GM19328 (cell line): ENCODE measurements at regions not wholly inside any gene's neighbourhood (a gene's known extent, or its start where the extent isn't known, plus 50 kb on each side); places are given as distances from the start of the nearest gene placed in this dataset.
"Not testable (repeated sequence)": the region's sequence is repeated elsewhere in the genome, so short reads cannot be mapped to it uniquely, and the experiment has no call there.

ENCODE experiments used
- ATAC-seq: cut with Tn5 transposase; IDR thresholded peaks from one replicate; pipeline ENCODE4 v1.9.1; 2021; ENCODE audit warnings: mild to moderate bottlenecking, moderate library complexity; ENCODE audit not compliant: unreplicated experiment

DNA sequence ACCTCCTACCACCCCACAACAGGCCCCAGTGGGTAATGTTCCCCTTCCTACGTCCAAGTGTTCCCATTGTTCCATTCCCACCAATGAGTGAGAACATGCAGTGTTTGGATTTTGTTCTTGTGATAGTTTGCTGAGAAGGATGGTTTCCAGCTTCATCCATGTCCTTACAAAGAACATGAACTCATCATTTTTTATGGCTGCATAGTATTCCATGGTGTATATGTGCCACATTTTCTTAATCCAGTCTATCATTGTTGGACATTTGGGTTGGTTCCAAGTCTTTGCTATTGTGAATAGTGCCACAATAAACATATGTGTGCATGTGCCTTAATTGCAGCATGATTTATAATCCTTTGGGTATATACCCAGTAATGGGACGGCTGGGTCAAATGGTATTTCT is 81.6 kb downstream of the P2RY10 start:
- ATAC-seq = not testable (repeated sequence)

DNA sequence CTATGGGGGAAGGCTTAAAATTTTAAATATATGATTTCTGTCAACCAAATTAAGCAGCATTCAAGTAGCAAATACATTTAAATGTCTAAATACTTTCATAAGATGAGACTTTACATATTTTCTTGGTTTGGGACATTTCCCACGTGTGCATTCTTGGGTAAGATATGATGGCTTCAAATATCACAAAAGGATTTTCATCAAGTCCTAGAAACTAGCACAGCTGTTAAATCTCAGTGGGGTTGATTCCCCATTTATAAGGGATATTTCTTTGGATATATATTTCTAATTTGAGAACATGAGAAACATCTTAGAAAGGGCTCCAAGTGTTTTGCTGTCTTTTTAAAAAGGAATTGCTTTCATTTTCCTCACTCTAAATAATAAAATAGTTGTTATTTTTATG is 90.2 kb downstream of the P2RY10 start:
- ATAC-seq = no peak

DNA sequence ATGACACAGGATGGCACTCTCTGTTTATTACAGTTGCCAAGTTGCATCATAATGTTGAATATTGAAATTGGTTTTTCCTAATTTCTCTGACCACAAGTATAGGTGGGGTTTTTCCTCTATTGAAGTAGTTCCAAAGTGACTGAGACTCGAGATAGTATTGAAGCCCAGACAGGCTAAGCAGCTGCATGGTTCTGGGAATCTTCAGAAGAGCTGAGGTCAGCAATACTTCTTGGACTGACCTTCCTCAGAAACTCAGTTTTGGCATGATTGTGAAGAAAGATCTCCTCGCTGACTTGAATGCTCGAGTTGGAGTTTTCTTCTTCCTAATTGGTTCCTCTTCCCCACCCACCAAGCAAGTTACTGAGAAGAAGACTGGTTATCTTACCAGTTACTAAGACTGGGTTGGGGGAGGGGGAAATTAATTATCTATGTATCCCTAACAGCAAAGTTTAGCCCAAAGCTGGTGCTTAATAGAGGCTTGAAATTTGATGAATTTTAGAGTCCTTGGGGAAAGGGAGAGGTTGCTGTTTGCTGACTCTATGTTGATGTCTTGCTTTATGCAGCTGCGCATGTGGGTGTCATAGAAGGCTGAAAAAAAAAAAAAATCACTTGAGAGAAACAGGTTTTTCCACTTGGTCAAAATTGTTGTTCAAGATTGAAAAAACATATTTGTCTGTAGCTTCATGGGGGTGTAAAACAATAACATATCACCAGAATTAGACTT is 91.1 kb downstream of the P2RY10 start:
- no peak for ATAC-seq

DNA sequence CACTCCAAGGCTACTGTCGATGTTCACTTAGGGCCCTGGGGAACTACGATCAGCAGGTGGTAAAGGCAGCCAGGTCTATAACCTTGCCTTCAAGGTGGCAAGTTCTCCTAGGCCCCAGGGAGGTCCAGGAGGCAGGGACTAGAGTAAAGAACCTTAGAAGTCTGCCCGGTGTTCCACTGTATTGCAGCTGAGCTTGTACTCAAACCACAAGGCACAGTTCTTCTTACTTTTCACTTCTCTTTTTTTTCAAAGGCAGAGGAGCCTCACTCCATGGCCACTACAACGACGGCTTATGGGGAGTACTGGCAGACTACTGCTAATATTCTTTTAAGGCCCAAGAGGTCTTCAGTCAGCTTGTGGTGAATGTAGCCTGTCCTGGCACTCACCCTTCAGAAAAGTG is 78.8 kb upstream of the GPR174 start:
- ATAC-seq = peak; percentile 94

DNA sequence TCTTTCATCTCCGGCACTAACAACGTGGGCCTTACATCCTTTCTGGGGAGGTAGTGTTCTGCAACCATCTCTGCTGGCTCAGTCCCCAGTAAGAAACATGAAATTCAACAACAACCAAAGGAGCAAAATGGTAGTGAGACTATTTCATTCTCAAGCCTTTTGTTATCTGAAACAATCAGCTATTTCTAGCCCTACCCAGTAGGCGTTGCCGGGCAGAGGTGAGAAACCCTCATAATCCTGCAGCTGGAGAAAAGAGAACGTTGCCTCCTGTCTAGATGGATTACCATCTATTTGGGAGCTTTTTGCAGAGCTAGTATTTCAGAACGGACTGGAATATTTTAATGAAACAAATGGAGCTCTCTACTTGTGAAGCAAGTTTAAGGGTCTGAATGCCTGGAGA is 66.4 kb upstream of the GPR174 start:
- ATAC-seq = no peak

DNA sequence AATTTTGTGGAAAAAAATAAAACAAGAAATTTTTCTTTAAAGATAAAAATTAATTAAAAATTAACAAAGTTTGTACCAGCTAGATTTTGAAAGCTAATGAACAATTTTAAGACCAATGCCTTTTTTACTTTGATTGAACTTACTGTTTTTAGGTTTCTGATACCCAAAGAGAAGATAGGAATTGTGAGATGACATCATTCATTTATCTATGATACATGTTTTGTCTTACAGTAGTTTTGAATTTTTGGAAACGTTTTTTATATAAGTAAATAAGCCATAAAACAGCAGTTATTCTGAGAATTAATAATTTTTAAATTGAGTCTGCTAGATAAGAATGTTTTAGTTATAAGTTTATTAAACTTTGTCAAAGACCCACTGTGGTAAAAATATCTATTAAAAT is 65.0 kb upstream of the GPR174 start:
- no peak for ATAC-seq

DNA sequence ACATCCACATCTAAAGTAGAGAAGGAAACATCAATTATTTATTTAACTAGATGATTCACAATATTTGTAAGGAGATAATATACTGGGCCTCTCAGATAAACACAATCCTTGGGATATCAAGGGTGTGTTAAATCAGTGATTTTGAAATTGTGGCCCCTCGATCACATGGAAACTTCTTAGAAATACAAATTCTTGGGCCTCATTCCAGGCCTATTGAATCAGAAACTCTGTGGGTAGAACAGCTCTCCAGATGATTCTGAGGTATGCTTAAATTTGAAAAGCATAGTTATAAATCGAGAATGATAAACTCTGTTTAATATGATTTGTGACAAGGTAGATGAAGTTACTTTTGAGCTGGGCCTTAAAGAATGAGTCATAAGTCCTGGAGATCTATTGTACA is 64.3 kb upstream of the GPR174 start:
- no peak for ATAC-seq

DNA sequence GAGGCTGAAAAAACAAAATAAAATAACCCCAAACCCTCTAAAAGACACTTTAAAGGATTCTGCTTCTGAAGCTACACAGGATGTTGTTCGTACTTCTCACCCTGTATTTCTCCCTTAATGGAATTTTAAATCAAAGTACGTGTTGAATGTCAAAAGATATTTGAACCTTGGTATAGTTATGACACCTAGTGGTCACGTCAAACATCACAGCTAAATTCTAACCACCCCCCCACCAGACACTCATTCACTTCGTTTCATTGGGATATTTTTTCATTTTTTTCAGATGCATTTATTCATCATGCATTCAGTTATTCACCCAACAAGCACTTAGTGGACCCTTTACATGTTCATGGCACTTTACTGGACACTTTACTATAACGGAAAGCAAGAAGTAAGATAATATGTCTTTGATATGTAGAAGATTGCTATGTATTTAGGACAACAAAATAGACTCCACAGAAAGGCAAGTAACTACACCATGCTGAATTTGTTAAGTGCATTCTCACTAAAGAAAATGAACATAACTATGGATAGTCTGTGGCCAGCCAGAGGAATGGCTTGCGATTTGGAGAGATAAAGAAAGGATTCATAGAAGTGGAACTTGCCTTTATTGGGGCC is 62.5 kb upstream of the GPR174 start:
- ATAC-seq = no peak

DNA sequence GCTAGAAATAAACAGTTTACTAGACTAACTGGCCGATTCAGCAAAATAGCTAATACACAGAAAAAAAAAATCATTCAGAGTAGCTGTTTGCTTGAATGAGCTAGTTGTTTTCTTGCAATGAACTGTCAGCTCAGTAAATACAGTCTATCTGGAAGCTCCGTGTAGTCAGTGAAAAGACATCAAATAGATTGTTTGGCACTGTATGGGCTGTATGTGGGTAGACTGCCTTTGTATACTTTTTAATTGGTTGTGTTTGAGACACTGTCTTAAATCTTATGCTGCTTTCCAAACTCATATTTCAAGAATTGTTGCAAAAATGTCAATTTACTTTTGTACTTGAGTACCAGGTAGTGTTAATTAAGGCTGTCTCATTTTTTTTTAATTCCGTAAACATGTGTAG is 61.6 kb upstream of the GPR174 start:
- no peak for ATAC-seq

DNA sequence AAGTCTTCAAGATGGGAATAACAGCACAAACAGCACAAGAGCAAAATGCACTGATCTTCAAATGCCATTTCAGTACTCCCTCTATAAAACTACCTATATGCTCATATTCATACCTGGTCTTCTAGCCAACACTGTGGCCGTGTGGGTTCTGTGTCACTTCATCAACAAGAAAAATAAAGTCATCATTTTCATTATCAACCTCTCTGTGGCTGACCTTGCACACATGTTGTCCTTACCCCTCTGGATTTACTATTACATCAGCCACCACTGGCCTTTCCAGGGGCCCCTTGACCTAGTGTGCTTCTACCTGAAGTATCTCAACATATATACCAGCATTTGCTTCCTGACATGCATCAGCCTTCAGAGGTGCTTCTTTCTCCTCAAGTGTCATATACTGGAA is 59.6 kb upstream of the GPR174 start:
- no peak for ATAC-seq

DNA sequence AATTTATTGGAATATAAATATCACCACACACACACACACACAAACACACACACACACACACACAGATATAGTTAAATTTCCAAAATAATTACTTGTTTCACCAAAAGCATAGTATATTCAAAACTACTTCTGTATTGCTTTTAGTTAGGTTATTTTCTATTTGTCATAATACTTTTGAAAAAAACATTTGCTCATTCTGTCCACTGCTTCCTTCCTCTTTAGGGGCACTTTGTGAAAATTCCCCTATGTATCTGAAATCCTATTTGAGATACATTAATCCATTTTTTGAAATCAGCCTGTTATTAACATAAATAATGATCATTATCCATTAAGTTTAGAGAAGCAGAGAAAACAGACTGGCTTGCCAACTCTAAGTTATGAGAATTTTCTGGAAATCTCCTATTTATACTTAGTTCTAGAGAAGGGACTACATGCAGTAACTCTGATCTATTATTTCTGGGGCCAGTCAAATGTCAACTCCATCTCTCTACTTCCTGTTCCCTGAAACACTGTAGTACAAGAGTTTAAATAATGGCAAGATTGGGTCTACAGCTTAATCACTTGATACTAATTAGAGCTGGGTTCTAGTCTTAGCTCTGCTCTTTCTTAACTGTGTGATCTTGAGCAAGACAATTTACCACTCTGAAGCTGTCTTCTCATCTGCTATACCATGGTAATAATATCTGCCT is 54.4 kb upstream of the GPR174 start:
- no peak for ATAC-seq

DNA sequence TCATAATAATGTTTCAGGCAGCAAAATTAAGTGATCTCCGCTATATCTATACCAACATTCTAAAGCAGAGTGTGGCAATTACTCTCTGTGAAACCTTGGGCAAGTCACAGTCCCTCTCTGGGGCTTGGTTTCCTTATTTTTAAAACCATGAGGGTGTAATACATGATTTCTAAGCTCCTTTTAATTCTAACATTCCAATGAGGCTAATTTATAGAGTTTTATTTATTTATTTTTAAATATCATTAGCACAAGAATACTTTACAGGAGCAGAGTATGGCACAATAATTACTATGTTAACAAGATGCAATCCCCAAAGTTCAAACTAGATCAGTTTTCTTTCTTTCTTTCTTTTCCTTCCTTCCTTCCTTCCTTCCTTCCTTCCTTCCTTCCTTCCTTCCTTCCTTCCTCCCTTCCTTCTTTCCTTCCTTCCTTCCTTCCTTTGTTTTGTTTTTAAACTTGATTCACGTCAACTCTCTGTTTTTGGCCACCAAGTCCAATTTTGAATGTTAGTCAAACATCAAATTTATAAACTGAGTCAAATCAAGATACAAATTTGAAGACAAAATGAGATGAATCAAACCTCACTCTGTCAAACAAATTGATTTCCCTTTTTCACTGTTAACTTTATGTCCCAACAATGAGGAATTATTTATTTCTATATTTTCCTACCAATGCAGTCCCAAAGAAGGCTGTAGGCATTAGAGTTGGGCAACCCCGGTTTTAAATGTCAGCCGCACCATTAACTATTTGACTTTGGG is 50.2 kb upstream of the GPR174 start:
- ATAC-seq = no peak
